CD4-positive, alpha-beta T cell (primary cell): ENCODE measurements at regions not wholly inside any gene's neighbourhood (a gene's known extent, or its start where the extent isn't known, plus 50 kb on each side); places are given as distances from the start of the nearest gene placed in this dataset.

ENCODE experiments used
- ATAC-seq: fragments of 200-7000 bp; cut with Tn5 transposase; one replicate; pipeline ENCODE4 v1.10.0; 2022; ENCODE audit warnings: mild to moderate bottlenecking; ENCODE audit not compliant: poor library complexity
- CTCF ChIA-PET: fragments of 350-600 bp; sonication (Branson Sonifier 250); formaldehyde crosslinking; loops from one replicate; lab custom pipeline; 2021; ENCODE audit warnings: antibody characterized with exemption, inconsistent platforms; lab: Charles Lee
- POLR2A ChIA-PET: fragments of 350-600 bp; sonication (Branson Sonifier 250); formaldehyde crosslinking; loops from one replicate; lab custom pipeline; 2021; ENCODE audit warnings: antibody characterized with exemption, inconsistent platforms; lab: Charles Lee
- DNase-seq, 14 experiments: peaks; one replicate each; pipeline ENCODE4 v3.0.0-alpha.2; 2013 to 2020; ENCODE audit warnings: mixed read lengths in 2 of 14
- H3K27ac ChIP-seq, 2 donors: one replicate each; pipeline versions ENCODE4 v1.5.1 to v1.7.0; 2013; ENCODE audit warnings: low read length in 2 of 2, low read depth in 1 of 2, mild to moderate bottlenecking in 1 of 2
- H3K27me3 ChIP-seq, 2 experiments: 1 replicate in 1 of 2; 2 replicates in 1 of 2; pipeline versions ENCODE4 v1.6.1 to v1.7.0; 2013; ENCODE audit warnings: low read length in 2 of 2, control low read depth in 1 of 2, mild to moderate bottlenecking in 1 of 2, moderate library complexity in 1 of 2; ENCODE audit not compliant: insufficient read depth in 2 of 2, control insufficient read depth in 1 of 2
- H3K36me3 ChIP-seq: one replicate; pipeline ENCODE4 v1.6.1; 2013; ENCODE audit warnings: low read length, control low read depth; ENCODE audit not compliant: insufficient read depth
- H3K4me1 ChIP-seq: one replicate; pipeline ENCODE4 v1.6.1; 2013; ENCODE audit warnings: low read length, control low read depth; ENCODE audit not compliant: insufficient read depth
- H3K4me3 ChIP-seq: one replicate; pipeline ENCODE4 v1.5.1; 2013; ENCODE audit warnings: mild to moderate bottlenecking, low read length, moderate library complexity
- H3K9me3 ChIP-seq, 2 experiments: 1 replicate in 1 of 2; 2 replicates in 1 of 2; pipeline versions ENCODE4 v1.6.1 to v1.7.0; 2013; ENCODE audit warnings: low read length in 2 of 2, mild to moderate bottlenecking in 2 of 2, control low read depth in 1 of 2, moderate library complexity in 1 of 2; ENCODE audit not compliant: control insufficient read depth in 1 of 2, insufficient read depth in 1 of 2
- H3K27ac Mint-ChIP-seq: one replicate; pipeline ENCODE4 v1.8.0; 2020; ENCODE audit warnings: mixed read lengths
- H3K27me3 Mint-ChIP-seq: one replicate; pipeline ENCODE4 v1.8.0; 2021; ENCODE audit warnings: mixed read lengths
- H3K36me3 Mint-ChIP-seq: one replicate; pipeline ENCODE4 v1.8.0; 2021; ENCODE audit warnings: low read depth, mixed read lengths
- H3K4me1 Mint-ChIP-seq: one replicate; pipeline ENCODE4 v1.8.0; 2021; ENCODE audit warnings: low read depth, mixed read lengths
- H3K4me3 Mint-ChIP-seq: one replicate; pipeline ENCODE4 v1.8.0; 2020; ENCODE audit warnings: mild to moderate bottlenecking, mixed read lengths
- H3K9me3 Mint-ChIP-seq: one replicate; pipeline ENCODE4 v1.8.0; 2020; ENCODE audit warnings: mixed read lengths
- CTCF ChIP-seq: fragments of 200-600 bp; IDR thresholded peaks from one replicate; pipeline ENCODE4 v1.8.0; 2022; ENCODE audit warnings: antibody characterized with exemption, mild to moderate bottlenecking
- intact Hi-C, 2 experiments: fragments of 100-400 bp; cut with DNase I in 1 of 2; cut with micrococcal nuclease in 1 of 2; formaldehyde crosslinking; loops; one replicate each; pipeline versions ENCODE4 v1.15.1 to v1.9.0; 2023 to 2025; cut with DNase I, micrococcal nuclease

DNA sequence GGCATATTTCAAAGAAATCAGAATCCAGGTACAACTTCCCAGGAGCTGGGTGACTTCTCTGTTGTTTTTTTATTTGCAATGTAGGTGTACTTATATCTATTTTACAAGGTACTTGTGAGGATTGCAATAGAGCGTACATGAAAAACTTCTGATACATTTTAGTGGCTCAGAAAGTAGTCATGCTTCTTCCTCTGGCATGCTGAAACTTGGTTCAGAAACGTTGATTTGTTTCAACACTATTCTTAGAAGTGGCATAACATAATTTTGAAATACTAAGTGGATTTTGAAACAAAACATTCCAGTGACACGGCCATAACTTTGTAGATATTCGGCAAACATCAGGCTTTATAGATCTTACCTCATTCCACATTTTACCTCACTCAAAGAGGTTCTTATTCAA is 79.8 kb upstream of the NLGN4Y start:
- Mint-ChIP-seq H3K27ac (no peak overlapping the region), H3K4me1 (no peaks in the 10 kb centered on the region), H3K9me3 (no peaks in the 10 kb centered on the region), H3K4me3 (no peak overlapping the region), H3K27me3 (no peaks in the 10 kb centered on the region), H3K36me3 (no peaks in the 10 kb centered on the region)
- Histone ChIP-seq H3K4me1 (no peaks in the 10 kb centered on the region), H3K27ac (no peak overlapping the region), H3K36me3 (no peaks in the 10 kb centered on the region), H3K9me3 (no peaks in the 10 kb centered on the region), H3K27me3 (no peaks in the 10 kb centered on the region), H3K4me3 (no peak overlapping the region)
- ChIA-PET CTCF (no interaction called here), POLR2A (no interaction called here)
- no peak for TF ChIP-seq CTCF
- intact Hi-C loops = no loop called here
- DNase-seq = no peak
- ATAC-seq = no peak

GRCh38 chrY:14468151-14468683 is 56.1 kb upstream of the NLGN4Y start:
- no peak for DNase-seq
- Histone ChIP-seq H3K4me3 (no peak overlapping the region), H3K4me1 (no peaks in the 10 kb centered on the region), H3K27me3 (no peaks in the 10 kb centered on the region), H3K9me3 (no peaks in the 10 kb centered on the region), H3K27ac (no peak overlapping the region), H3K36me3 (no peaks in the 10 kb centered on the region)
- ATAC-seq = no peak
- Mint-ChIP-seq H3K36me3 (no peaks in the 10 kb centered on the region), H3K9me3 (no peaks in the 10 kb centered on the region), H3K27me3 (no peaks in the 10 kb centered on the region), H3K4me3 (no peak overlapping the region), H3K4me1 (no peaks in the 10 kb centered on the region), H3K27ac (no peak overlapping the region)
- intact Hi-C loops = no loop called here
- ChIA-PET CTCF (no interaction called here), POLR2A (no interaction called here)
- TF ChIP-seq CTCF = no peak

GRCh38 chrY:14472421-14472820 is 51.9 kb upstream of the NLGN4Y start:
- intact Hi-C loops = no loop called here
- H3K36me3 Mint-ChIP-seq = no peaks in the 10 kb centered on the region
- DNase-seq = no peak
- no peak for ATAC-seq
- H3K27ac ChIP-seq = no peak overlapping the region
- no peaks in the 10 kb centered on the region for H3K9me3 ChIP-seq
- no peak overlapping the region for H3K4me3 ChIP-seq
- ChIA-PET POLR2A (no interaction called here), CTCF (no interaction called here)
- H3K4me1 Mint-ChIP-seq = no peaks in the 10 kb centered on the region
- no peaks in the 10 kb centered on the region for H3K36me3 ChIP-seq
- H3K9me3 Mint-ChIP-seq = no peaks in the 10 kb centered on the region
- no peaks in the 10 kb centered on the region for H3K4me1 ChIP-seq
- TF ChIP-seq CTCF = no peak
- no peaks in the 10 kb centered on the region for H3K27me3 Mint-ChIP-seq
- H3K27ac Mint-ChIP-seq = no peak overlapping the region
- H3K27me3 ChIP-seq = no peaks in the 10 kb centered on the region
- no peak overlapping the region for H3K4me3 Mint-ChIP-seq
